ENCODE measurements at regions not wholly inside any gene's neighbourhood (a gene's known extent, or its start where the extent isn't known, plus 50 kb on each side); places are given as distances from the start of the nearest gene placed in this dataset.
"Not testable (repeated sequence)": the region's sequence is repeated elsewhere in the genome, so short reads cannot be mapped to it uniquely, and the experiment has no call there.

GRCh38 chr15:96138985-96139384, 191.5 kb upstream of the NR2F2 start:
- no peak for DNase-seq

- DNase-seq, result no peak
Measured at GRCh38 chr15:96142498-96142897, 188.0 kb upstream of the NR2F2 start.

GRCh38 chr15:96144734-96145133, 185.8 kb upstream of the NR2F2 start:
- no peak for DNase-seq

GRCh38 chr15:96146726-96147125, 183.8 kb upstream of the NR2F2 start:
- no peak for DNase-seq

- no peak for DNase-seq
Measured at GRCh38 chr15:96147267-96147666, 183.2 kb upstream of the NR2F2 start.

GRCh38 chr15:96150254-96150653, 180.2 kb upstream of the NR2F2 start:
- DNase-seq, result no peak

- DNase-seq, result not testable (repeated sequence)
Measured at GRCh38 chr15:96151749-96152148, 178.8 kb upstream of the NR2F2 start.

GRCh38 chr15:96153929-96154328, 176.6 kb upstream of the NR2F2 start:
- DNase-seq, result no peak

- DNase-seq, result no peak
Measured at GRCh38 chr15:96158938-96159337, 171.6 kb upstream of the NR2F2 start.

GRCh38 chr15:96160269-96160668, 170.2 kb upstream of the NR2F2 start:
- DNase-seq, result no peak

GRCh38 chr15:96160800-96161199, 169.7 kb upstream of the NR2F2 start:
- DNase-seq, result no peak

GRCh38 chr15:96162322-96162721, 168.2 kb upstream of the NR2F2 start:
- no peak for DNase-seq

GRCh38 chr15:96165081-96165480, 165.4 kb upstream of the NR2F2 start:
- no peak for DNase-seq

GRCh38 chr15:96165775-96166174, 164.7 kb upstream of the NR2F2 start:
- no peak for DNase-seq

GRCh38 chr15:96166223-96167200, 164.0 kb upstream of the NR2F2 start:
- no peak for DNase-seq

GRCh38 chr15:96170616-96170978, 159.9 kb upstream of the NR2F2 start:
- DNase-seq, result not testable (repeated sequence)

GRCh38 chr15:96170979-96171739, 159.3 kb upstream of the NR2F2 start:
- DNase-seq, result no peak

GRCh38 chr15:96171853-96172296, 158.6 kb upstream of the NR2F2 start:
- no peak for DNase-seq

- no peak for DNase-seq
Measured at GRCh38 chr15:96172417-96172816, 158.1 kb upstream of the NR2F2 start.

GRCh38 chr15:96176831-96177230, 153.7 kb upstream of the NR2F2 start:
- no peak for DNase-seq

- DNase-seq, result no peak
Measured at GRCh38 chr15:96177279-96177678, 153.2 kb upstream of the NR2F2 start.

GRCh38 chr15:96180087-96180748, 150.3 kb upstream of the NR2F2 start:
- DNase-seq, result no peak

GRCh38 chr15:96181217-96181616, 149.3 kb upstream of the NR2F2 start:
- DNase-seq, result no peak
